Stimulated activated CD4-positive, alpha-beta T cell treated with anti-CD3 and anti-CD28 coated beads, TNF-alpha, amount 100 ng/mL, for 48 hours (primary cell): ENCODE measurements at regions not wholly inside any gene's neighbourhood (a gene's known extent, or its start where the extent isn't known, plus 50 kb on each side); places are given as distances from the start of the nearest gene placed in this dataset.

Experiments
- DNase-seq, 3 donors: peaks; one replicate each; pipeline ENCODE4 v3.0.0-alpha.2; 2020; ENCODE audit warnings: low read depth in 3 of 3

GRCh38 chr2:7594211-7594610 lies 677.0 kb downstream of the RNF144A start:
- no peak for DNase-seq

GRCh38 chr2:7595206-7595605 lies 678.0 kb downstream of the RNF144A start:
- no peak for DNase-seq

- DNase-seq = no peak
These were observed 681.2 kb downstream of the RNF144A start for GRCh38 chr2:7598402-7598801.

DNA sequence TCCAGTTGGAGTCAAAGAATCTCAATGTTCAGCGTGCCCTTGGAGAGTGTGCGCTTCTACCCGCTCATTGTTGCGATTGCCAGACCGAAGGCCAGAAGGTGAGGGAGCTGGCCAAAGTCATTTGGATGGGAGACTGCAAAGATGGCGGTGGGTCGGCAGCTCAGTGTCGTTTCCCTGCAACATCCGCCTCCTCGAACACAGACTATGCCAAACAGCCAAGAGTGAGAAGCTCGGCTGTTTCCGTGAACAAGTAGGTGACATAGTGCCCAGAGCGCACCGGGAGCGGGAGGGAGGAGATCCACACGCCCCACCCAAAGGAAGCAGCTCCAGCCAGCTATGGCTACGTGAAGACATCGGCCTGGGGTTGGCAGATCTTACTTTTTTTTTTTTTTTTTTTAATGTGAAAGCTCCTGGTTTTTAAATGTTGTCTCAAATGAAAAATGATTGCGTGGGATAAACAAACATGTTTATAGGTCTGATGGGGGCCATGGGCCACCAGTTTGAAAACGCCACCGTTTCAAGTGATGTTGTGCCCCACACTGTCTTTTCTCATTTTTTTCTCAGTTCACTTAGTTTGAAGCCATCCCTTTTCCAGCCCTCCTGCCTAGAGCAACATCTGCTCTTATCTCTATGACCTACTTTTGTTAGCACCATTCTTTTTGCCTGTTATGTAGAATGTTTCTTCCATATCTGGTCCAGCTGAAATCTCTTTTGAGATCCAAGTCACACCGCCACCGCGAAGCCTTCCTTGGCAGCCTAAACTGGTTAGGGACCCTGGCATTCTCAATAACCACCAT lies 682.4 kb downstream of the RNF144A start:
- no peak for DNase-seq

GRCh38 chr2:7601990-7602389 lies 684.8 kb downstream of the RNF144A start:
- no peak for DNase-seq

DNA sequence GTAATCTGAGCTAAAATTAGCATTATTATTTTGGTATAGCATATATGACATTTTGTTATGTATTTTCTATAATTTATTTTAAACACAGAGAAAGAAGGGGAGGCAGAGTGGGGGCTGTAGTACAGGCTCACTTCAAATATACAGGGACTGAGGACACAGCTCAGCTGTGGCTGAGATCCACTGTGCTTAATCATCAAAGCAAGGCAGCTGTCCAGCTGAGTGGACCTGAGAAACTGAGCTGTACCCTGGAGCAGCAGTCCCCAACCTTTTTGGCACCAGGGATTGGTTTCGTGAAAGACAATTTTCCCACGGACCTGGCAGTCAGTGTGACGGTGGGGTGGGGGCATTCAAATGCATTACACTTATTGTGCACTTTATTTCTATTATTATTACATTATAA lies 687.2 kb downstream of the RNF144A start:
- no peak for DNase-seq

DNA sequence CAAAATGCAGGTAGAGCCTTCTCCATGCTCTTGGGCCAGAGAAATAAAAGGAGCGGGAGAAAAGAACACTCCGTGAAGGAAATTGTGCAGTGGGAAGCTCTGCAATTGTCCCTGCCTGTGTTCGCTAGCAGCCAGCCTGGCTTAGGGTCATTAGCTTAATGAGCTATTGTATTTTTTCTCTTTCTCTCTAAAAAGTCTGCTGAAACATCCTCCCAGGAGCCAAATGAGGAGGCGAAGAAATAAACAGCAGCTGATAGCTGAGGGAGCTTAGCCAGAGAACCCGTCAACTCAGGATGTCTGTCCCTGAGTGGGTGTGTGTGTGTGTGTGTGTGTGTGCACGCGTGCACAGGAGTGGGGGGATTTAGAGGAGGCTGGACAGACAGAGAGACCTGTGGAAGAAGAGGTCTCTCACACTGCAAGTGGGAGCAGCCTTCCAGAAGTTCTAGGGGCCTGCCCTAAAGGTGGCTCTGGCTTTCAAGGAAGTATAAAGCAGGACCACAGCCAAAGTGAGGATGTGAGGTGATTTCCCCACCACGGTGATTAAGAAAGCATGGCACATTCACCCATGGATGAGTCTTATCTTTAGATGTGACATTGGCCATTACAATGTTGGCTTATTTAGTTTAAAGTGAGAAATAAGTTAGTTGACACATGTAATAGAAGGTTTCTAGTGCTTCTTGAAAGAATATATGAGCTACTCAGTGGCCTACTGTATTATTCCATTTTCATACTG lies 690.4 kb downstream of the RNF144A start:
- DNase-seq = no peak

- no peak for DNase-seq
These were observed 692.3 kb downstream of the RNF144A start for GRCh38 chr2:7609556-7609955.

GRCh38 chr2:7609974-7610373 lies 692.8 kb downstream of the RNF144A start:
- no peak for DNase-seq

- no peak for DNase-seq
These were observed 694.5 kb downstream of the RNF144A start for GRCh38 chr2:7611750-7612149.

DNA sequence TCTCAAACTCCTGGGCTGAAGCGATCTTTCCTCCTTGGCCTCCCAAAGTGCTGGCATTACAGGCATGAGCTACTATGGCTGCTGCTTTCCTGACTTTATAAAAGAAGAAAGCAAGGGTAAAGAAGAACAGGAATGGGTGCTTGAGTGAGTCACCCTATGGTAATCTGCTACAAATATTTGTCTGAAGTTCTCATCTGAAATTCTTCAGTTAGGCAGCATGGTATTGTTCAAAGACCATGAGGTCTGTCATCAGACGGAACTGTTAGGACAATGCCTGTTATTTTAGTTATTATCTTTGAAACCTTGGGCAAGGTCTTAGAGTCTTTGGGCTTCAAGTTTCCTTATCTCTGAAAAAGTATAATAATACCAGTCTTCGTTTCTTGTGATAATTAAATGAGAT lies 695.8 kb downstream of the RNF144A start:
- no peak for DNase-seq

- no peak for DNase-seq
These were observed 696.6 kb downstream of the RNF144A start for GRCh38 chr2:7613831-7614230.

DNA sequence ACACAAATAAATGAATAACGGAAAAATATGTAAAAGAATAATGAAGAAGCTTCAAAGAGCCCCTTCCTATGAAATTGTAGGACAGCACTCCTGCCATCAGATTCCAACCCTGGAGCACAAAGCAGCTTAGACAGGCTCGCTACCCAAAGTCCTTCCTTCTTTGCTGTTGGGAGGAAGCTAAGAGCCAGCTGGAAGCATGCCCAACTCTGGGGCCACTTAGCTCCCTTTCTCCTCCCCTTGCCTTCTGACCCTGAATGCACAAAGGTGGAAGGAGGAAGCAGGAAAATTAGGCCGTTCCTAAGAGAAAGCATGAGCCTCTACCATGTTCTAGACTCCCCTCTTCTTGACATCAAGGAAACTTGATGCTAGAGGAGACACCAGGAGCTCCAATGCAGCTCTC lies 700.8 kb downstream of the RNF144A start:
- DNase-seq = no peak

DNA sequence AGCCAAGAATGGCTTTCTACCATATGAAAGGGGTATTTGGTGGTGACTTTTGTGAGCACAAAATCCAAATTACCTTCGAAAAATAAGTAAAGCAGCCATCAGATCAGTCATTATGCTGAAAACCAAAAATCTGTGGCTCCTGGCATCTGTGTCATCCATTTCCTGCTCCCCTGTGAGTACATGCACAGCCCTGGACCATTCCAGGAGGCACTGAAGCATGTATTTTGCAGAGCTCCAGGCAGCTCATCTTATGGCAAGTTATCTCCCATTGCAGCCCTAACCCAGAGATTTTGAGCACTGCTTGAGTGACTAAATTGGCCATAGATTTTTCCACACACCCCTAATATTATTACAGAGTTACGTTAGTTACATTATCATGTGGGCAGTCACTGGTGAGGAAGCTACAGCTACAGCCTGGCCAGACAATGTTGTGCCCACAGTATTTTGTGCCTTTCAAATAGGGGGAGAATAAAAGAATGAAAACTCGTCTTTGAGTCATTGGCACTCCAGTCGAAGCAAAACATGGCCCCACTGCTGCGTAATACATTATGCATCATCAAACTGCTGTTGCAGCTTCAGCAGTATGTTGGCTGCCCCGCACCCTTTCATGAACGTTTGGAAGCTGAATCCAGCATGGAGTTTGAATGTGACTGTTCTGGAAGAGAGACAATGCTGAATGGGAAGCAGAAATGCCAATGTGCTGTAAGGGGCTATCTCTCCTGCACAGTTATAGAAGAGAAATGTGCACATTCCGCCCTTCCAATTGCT lies 702.2 kb downstream of the RNF144A start:
- DNase-seq = no peak

DNA sequence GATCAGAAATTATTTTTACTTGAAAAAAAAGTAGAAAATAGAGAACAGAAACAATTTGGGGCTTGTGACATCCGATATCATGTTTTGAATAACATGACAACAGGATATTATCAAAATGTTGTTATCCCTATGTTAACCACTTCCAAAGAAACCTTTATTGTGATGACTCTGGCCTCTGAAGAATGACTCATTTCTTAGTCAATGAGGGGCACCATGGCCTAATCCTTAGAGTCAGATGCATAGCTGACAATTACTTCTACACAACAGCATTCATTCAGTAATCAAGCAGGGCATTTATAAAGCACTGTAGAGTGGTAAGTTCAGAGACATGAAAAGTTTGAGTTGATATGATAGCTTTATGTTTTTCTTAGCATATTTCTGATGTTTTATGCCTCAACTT lies 703.0 kb downstream of the RNF144A start:
- DNase-seq = no peak

DNA sequence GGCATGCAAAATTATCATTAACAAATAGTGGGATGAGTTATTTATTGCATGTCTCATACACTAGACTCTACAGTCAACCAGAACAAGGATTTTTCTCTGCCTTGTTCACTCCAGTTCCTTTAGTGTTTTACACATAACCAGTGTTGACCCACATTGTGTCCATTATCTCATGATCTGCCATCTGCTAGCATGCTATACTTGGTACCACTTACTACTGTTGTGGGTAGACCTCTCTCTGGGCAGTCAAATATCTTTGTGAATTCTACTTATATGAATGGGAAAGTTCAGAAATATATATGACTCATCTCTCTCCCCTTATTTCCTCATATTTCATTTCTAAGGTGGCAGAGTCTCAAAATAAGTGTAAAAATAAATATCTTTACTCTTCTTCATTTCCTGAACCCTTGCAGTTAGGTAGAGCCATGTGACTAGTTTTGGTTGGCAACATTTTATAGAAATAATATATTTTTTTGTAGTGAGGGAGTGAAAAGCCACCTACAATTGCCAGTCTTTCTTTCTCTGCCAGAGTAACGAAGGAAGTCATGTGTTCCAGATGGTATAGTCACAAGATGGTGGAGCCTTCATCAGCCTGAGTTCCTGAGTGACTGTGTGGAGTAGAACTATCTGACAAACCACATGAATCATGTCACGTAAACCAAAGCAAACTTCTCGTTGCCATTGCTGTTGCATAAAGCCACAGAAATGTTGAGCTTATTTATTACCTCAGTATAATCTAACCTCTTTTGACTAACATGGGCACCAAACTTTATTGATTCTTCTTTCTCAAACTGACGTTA lies 704.0 kb downstream of the RNF144A start:
- DNase-seq = no peak

- no peak for DNase-seq
These were observed 708.4 kb downstream of the RNF144A start for GRCh38 chr2:7625392-7626138.

- DNase-seq = no peak
These were observed 708.9 kb downstream of the RNF144A start for GRCh38 chr2:7626139-7626537.

DNA sequence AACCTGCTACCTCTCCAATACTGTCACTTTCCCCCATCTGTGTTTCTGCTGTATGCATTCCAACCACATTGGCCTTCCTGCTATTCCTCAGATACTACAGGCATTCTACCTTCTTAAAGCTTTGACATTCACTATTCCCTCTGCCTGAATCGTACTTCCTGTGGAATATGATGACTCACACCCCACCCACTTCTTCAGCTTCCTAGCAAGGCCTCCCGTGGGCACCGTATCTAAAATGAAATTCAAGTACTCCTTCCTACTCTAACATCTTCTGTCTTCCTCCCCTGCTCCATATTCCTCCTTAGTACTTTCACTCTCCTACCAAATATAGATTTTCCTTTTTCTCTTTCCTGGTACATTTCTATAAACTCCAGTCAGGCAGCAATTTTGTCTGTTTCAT lies 710.4 kb downstream of the RNF144A start:
- no peak for DNase-seq

- no peak for DNase-seq
These were observed 715.2 kb downstream of the RNF144A start for GRCh38 chr2:7632420-7632819.

GRCh38 chr2:7633566-7634153 lies 716.4 kb downstream of the RNF144A start:
- DNase-seq = no peak
